Body of pancreas (tissue), 4 donors: ENCODE measurements at regions not wholly inside any gene's neighbourhood (a gene's known extent, or its start where the extent isn't known, plus 50 kb on each side); places are given as distances from the start of the nearest gene placed in this dataset.
"Not testable (repeated sequence)": the region's sequence is repeated elsewhere in the genome, so short reads cannot be mapped to it uniquely, and the experiment has no call there.

ENCODE experiments used
- ATAC-seq: fragments of 150-250 bp; one replicate; pipeline ENCODE4 v1.9.1; 2016
- DNase-seq, 4 donors: peaks; one replicate each; pipeline ENCODE4 v3.0.0-alpha.2; 2019
- H3K27ac ChIP-seq, 4 donors: fragments of 200-600 bp; sonication (generic); 1 replicate in 3 of 4; 2 replicates in 1 of 4; pipeline versions ENCODE4 v1.5.1 to v1.6.1; 2016 to 2019; ENCODE audit warnings: mild to moderate bottlenecking in 1 of 4, mixed read lengths in 1 of 4, moderate library complexity in 1 of 4
- H3K27me3 ChIP-seq, 2 donors: fragments of 200-600 bp; sonication (generic); one replicate each; pipeline ENCODE4 v1.6.0; 2016; ENCODE audit warnings: mild to moderate bottlenecking in 1 of 2
- H3K36me3 ChIP-seq, 2 donors: fragments of 200-600 bp; sonication (generic); replicated peaks in 1 of 2; 2 replicates each; pipeline ENCODE4 v1.5.1; 2016; ENCODE audit warnings: low read depth in 2 of 2; ENCODE audit not compliant: insufficient read depth in 1 of 2
- H3K4me1 ChIP-seq: fragments of 200-600 bp; sonication (generic); one replicate; pipeline ENCODE4 v1.6.0; 2016
- H3K4me3 ChIP-seq, 2 donors: fragments of 200-600 bp; sonication (generic); 1 replicate in 1 of 2; 2 replicates in 1 of 2; pipeline ENCODE4 v1.5.1; 2016 to 2019
- H3K9me3 ChIP-seq, 3 donors: fragments of 200-600 bp; sonication (generic); 1 replicate in 2 of 3; 2 replicates in 1 of 3; pipeline ENCODE4 v1.5.1; 2016
- CTCF ChIP-seq, 7 experiments: fragments of 450-650 bp in 4 of 7; fragments of 200-600 bp in 3 of 7; sonication (generic) in 3 of 7; IDR thresholded peaks; one replicate each; pipeline ENCODE4 v1.5.1; 2016 to 2019; ENCODE audit warnings: antibody characterized with exemption in 7 of 7
- POLR2A ChIP-seq, 3 donors: fragments of 450-650 bp; IDR thresholded peaks; one replicate each; pipeline ENCODE4 v1.6.1; 2016; ENCODE audit warnings: antibody characterized with exemption in 3 of 3, mild to moderate bottlenecking in 2 of 3
- WGBS, 2 donors: methylation state at CpG; one replicate each; pipeline ENCODE4 v1.1.5; 2017; 5-methylcytosine and 5-hydroxymethylcytosine counted together
- intact Hi-C: fragments of 100-400 bp; cut with DNase I; formaldehyde crosslinking; loops from one replicate; pipeline ENCODE4 v1.15.1; 2023

DNA sequence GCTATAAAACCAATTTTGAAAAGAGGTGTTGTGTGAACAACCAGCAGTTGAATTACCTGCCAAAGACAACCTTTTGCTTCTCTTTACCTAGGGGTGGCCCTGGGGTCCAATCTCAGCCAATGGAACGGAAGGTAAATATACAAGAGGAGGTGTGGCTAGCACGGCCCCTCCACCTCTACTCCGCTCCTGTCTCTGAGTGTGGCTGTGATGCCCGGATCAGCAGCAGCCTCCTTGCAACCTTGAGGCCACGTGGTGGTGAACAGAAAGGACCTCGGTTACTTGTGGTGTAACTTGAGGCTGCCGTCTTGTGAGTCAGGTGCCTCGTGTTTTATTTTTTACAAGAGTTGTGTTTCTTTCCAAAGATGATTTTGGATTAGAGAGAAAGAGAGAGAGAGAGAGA lies 121.5 kb upstream of the PPP2R3B start:
- Histone ChIP-seq H3K27me3 (no peaks in the 10 kb centered on the region), H3K4me3 (no peak overlapping the region), H3K9me3 (peaks cover 0 to 4% (median 0%) of the 10 kb centered on the region in 3 donors), H3K4me1 (no peaks in the 10 kb centered on the region), H3K27ac (no peak overlapping the region), H3K36me3 (no peaks in the 10 kb centered on the region)
- TF ChIP-seq POLR2A (IDR thresholded peaks at IDR 0.05) (no peak), CTCF (IDR thresholded peaks at IDR 0.05) (no peak)
- intact Hi-C loops: no loop called here
- no peak for ATAC-seq
- no peak for DNase-seq
- WGBS, 2 donors: 73 to 74% methylated on average over 8 of the region's 8 CpGs

DNA sequence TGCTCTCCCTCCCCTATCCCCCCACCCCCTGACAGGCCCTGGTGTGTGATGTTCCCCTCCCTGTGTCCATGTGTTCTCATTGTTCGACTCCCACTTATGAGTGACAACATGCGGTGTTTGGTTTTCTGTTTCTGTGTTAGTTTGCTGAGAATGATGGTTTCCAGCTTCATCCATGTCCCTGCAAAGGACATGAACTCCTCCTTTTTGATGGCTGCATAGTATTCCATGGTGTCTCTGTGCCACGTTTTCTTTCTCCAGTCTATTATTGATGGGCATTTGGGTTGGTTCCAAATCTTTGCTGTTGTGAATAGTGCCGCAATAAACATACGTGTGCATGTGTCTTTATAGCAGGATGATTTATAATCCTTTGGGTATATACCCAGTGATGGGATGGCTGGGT lies 121.8 kb upstream of the SHOX start:
- intact Hi-C loops, H3K27ac ChIP-seq, H3K9me3 ChIP-seq, ATAC-seq, H3K4me3 ChIP-seq, DNase-seq, H3K4me1 ChIP-seq, H3K27me3 ChIP-seq, H3K36me3 ChIP-seq: not testable (repeated sequence)
- whole genome bisulfite sequencing, 2 donors: 69 to 78% methylated on average over 5 of the region's 5 CpGs

GRCh38 chrX:511089-511488 lies 119.5 kb upstream of the SHOX start:
- H3K36me3 ChIP-seq, intact Hi-C loops, H3K4me3 ChIP-seq, H3K4me1 ChIP-seq, H3K27me3 ChIP-seq, H3K9me3 ChIP-seq, ATAC-seq, DNase-seq, H3K27ac ChIP-seq: not testable (repeated sequence)
- 60 to 86% methylated on average over 1 to 4 of the region's 4 CpGs for WGBS, 2 donors

DNA sequence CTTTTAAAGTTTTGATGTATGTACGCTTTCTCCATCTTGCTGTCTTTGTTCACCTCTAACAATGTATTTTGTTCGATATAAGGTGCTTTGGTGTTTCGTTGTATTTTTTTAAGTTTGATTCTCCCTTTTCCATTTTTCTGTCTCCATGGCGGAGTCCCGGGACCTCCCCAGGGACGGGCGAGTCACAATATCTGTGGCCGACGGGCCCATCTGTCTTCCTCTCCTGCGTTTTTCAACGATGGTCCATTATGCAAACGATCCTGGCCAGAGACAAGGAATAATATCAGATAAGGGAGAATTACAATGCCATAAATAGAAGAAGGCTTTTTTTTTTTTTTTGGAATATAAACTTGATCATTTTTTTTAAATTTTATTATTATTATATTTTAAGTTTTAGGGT lies 112.3 kb upstream of the SHOX start:
- no peak for ATAC-seq
- no peaks in the 10 kb centered on the region for H3K36me3 ChIP-seq

DNA sequence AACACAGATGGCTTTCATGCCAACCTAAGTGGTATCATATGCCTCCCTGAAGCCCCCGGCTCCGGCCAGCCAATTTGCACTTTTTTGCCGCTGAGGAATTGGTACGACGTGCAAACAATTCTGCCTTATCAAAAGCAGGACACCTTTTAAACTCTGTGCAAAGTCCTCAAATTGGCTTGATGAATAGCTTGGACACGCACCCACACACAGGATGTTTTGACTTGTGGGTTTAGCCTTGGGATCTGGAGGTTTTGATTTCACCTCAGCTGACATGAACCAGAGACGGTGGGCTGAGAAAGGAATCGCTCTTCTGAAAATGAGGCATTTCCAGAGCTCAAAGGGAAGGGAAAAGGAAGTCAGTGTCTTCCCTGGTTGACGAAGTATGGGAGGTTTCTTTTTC lies 110.8 kb upstream of the SHOX start:
- 24 to 50% methylated on average over 9 of the region's 9 CpGs for WGBS, 2 donors
- intact Hi-C loops: no loop called here
- Histone ChIP-seq H3K4me3 (no peak overlapping the region), H3K36me3 (no peaks in the 10 kb centered on the region), H3K9me3 (no peaks in the 10 kb centered on the region), H3K27me3 (no peaks in the 10 kb centered on the region), H3K4me1 (no peaks in the 10 kb centered on the region), H3K27ac (no peak overlapping the region)
- ATAC-seq (no peak), DNase-seq (no peak)
- TF ChIP-seq CTCF (IDR thresholded peaks at IDR 0.05) (no peak), POLR2A (IDR thresholded peaks at IDR 0.05) (no peak)

More for the DNA sequence above, 112.3 kb upstream of the SHOX start:
- Histone ChIP-seq H3K4me3 (no peak overlapping the region), H3K27ac (no peak overlapping the region), H3K9me3 (no peaks in the 10 kb centered on the region), H3K27me3 (no peaks in the 10 kb centered on the region), H3K4me1 (no peaks in the 10 kb centered on the region)
- intact Hi-C loops: no loop called here
- TF ChIP-seq POLR2A (IDR thresholded peaks at IDR 0.05) (no peak), CTCF (IDR thresholded peaks at IDR 0.05) (no peak)
- 61 to 73% methylated on average over 12 of the region's 12 CpGs for WGBS, 2 donors
- DNase-seq: no peak

DNA sequence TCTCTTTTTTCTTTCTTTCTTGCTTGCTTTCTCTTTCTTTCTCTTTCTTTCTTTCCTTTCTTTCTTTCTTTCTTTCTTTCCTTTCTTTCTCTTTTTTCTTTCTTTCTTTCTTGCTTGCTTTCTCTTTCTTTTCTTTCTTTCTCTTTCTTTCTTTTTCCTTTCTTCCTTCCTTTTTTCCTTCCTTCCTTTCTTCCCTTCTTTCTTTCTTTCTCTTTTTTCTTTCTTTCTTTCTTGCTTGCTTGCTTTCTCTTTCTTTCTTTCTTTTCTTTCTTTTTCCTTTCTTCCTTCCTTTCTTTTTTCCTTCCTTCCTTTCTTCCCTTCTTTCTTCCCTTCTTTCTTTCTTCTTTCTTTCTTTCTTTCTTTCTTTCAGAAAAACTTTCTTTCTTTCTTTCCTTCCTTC lies 108.1 kb upstream of the SHOX start:
- no peak overlapping the region for H3K4me3 ChIP-seq
- TF ChIP-seq CTCF (IDR thresholded peaks at IDR 0.05) (no peak), POLR2A (IDR thresholded peaks at IDR 0.05) (no peak)
- no peak for ATAC-seq
- H3K9me3 ChIP-seq: no peaks in the 10 kb centered on the region
- no peaks in the 10 kb centered on the region for H3K4me1 ChIP-seq
- intact Hi-C loops: no loop called here
- no peak overlapping the region for H3K27ac ChIP-seq
- no peaks in the 10 kb centered on the region for H3K36me3 ChIP-seq
- no peak for DNase-seq
- H3K27me3 ChIP-seq: no peaks in the 10 kb centered on the region
